WTC11 (cell line): ENCODE measurements at regions not wholly inside any gene's neighbourhood (a gene's known extent, or its start where the extent isn't known, plus 50 kb on each side); places are given as distances from the start of the nearest gene placed in this dataset.

Experiments used
- ATAC-seq: fragments of 200-7000 bp; cut with Tn5 transposase; 2 replicates; pipeline ENCODE4 v1.10.0; 2021; ENCODE audit warnings: mild to moderate bottlenecking, moderate library complexity
- CTCF ChIA-PET: fragments of 300-600 bp; sonication (Branson Sonifier 250); formaldehyde crosslinking; loops from one replicate; lab custom pipeline; 2021; ENCODE audit warnings: antibody characterized with exemption; lab: Charles Lee
- POLR2A ChIA-PET: fragments of 350-600 bp; sonication (Branson Sonifier 250); formaldehyde crosslinking; loops from one replicate; lab custom pipeline; 2021; ENCODE audit warnings: antibody characterized with exemption; lab: Charles Lee
- DNase-seq: peaks from one replicate; pipeline ENCODE4 v3.0.0; 2021; ENCODE audit warnings: low spot score
- H3K27ac Mint-ChIP-seq: 2 replicates; pipeline ENCODE4 v1.8.0; 2021; ENCODE audit warnings: mixed read lengths
- H3K27me3 Mint-ChIP-seq: 2 replicates; pipeline ENCODE4 v1.8.0; 2021; ENCODE audit warnings: low read depth, mild to moderate bottlenecking, moderate library complexity, mixed read lengths
- H3K36me3 Mint-ChIP-seq: 2 replicates; pipeline ENCODE4 v1.8.0; 2021; ENCODE audit warnings: mixed read lengths
- H3K4me1 Mint-ChIP-seq: 2 replicates; pipeline ENCODE4 v1.8.0; 2022; ENCODE audit warnings: mixed read lengths
- H3K4me3 Mint-ChIP-seq: 2 replicates; pipeline ENCODE4 v1.8.0; 2021; ENCODE audit warnings: mild to moderate bottlenecking, moderate library complexity, mixed read lengths
- H3K9me3 Mint-ChIP-seq: 2 replicates; pipeline ENCODE4 v1.8.0; 2021; ENCODE audit warnings: mixed read lengths
- ARID4B ChIP-seq: sonication (generic); formaldehyde crosslinking; IDR thresholded peaks from 2 replicates; pipeline ENCODE4 v1.8.0; 2023; ENCODE audit warnings: missing genetic modification reagents, mild to moderate bottlenecking, borderline replicate concordance
- CDX4 ChIP-seq: fragments of 250-450 bp; sonication (Bioruptor Pico); IDR thresholded peaks from 2 replicates; pipeline ENCODE4 v1.9.0; 2021; ENCODE audit warnings: moderate library complexity, mild to moderate bottlenecking, inconsistent platforms, borderline replicate concordance
- CREM ChIP-seq: sonication (generic); formaldehyde crosslinking; IDR thresholded peaks from 2 replicates; pipeline ENCODE4 v1.8.1; 2022; ENCODE audit warnings: mild to moderate bottlenecking, missing genetic modification reagents, moderate library complexity
- CTCF ChIP-seq: fragments of 200-600 bp; IDR thresholded peaks from 2 replicates; pipeline ENCODE4 v1.8.0; 2022; ENCODE audit warnings: antibody characterized with exemption
- FOXP1 ChIP-seq: sonication (generic); formaldehyde crosslinking; IDR thresholded peaks from 2 replicates; pipeline ENCODE4 v1.8.0; 2022; ENCODE audit warnings: missing genetic modification reagents, mild to moderate bottlenecking, moderate library complexity, borderline replicate concordance
- GRHL2 ChIP-seq: fragments of 250-450 bp; sonication (Bioruptor Pico); IDR thresholded peaks from 2 replicates; pipeline ENCODE4 v1.8.0; 2022; ENCODE audit warnings: mild to moderate bottlenecking, moderate library complexity; ENCODE audit not compliant: insufficient replicate concordance, severe bottlenecking
- HMGXB4 ChIP-seq: sonication (generic); formaldehyde crosslinking; IDR thresholded peaks from 2 replicates; pipeline ENCODE4 v1.8.1; 2023; ENCODE audit warnings: mild to moderate bottlenecking, moderate library complexity, missing genetic modification reagents
- MLX ChIP-seq: sonication (generic); formaldehyde crosslinking; IDR thresholded peaks from 2 replicates; pipeline ENCODE4 v1.8.1; 2023; ENCODE audit warnings: mild to moderate bottlenecking, missing genetic modification reagents, moderate library complexity
- MYBL2 ChIP-seq: sonication (generic); formaldehyde crosslinking; IDR thresholded peaks from 2 replicates; pipeline ENCODE4 v1.8.1; 2023; ENCODE audit warnings: mild to moderate bottlenecking, moderate library complexity, missing genetic modification reagents
- NR2C2 ChIP-seq: sonication (generic); formaldehyde crosslinking; IDR thresholded peaks from 2 replicates; pipeline ENCODE4 v1.8.0; 2022; ENCODE audit warnings: mild to moderate bottlenecking, missing genetic modification reagents
- PRRX2 ChIP-seq: fragments of 250-450 bp; sonication (Bioruptor Pico); IDR thresholded peaks from 2 replicates; pipeline ENCODE4 v1.8.0; 2021; ENCODE audit warnings: mild to moderate bottlenecking
- RELA ChIP-seq: sonication (generic); formaldehyde crosslinking; IDR thresholded peaks from 2 replicates; pipeline ENCODE4 v1.8.1; 2022; ENCODE audit warnings: missing genetic modification reagents, mild to moderate bottlenecking, borderline replicate concordance
- SP1 ChIP-seq: sonication (generic); formaldehyde crosslinking; conservative IDR thresholded peaks from 2 replicates; pipeline ENCODE4 v1.8.1; 2022; ENCODE audit warnings: missing genetic modification reagents
- ZBTB21 ChIP-seq: sonication (generic); formaldehyde crosslinking; IDR thresholded peaks from 2 replicates; pipeline ENCODE4 v1.8.1; 2023; ENCODE audit warnings: mild to moderate bottlenecking, missing genetic modification reagents, borderline replicate concordance
- ZMAT4 ChIP-seq: fragments of 250-450 bp; sonication (Bioruptor Pico); IDR thresholded peaks from 2 replicates; pipeline ENCODE4 v1.9.0; 2021; ENCODE audit warnings: mild to moderate bottlenecking
- ZNF396 ChIP-seq: fragments of 250-450 bp; sonication (Bioruptor Pico); IDR thresholded peaks from 2 replicates; pipeline ENCODE4 v1.8.0; 2021; ENCODE audit warnings: mild to moderate bottlenecking, moderate library complexity, borderline replicate concordance
- ZNF416 ChIP-seq: fragments of 250-450 bp; sonication (Bioruptor Pico); IDR thresholded peaks from 2 replicates; pipeline ENCODE4 v1.9.0; 2021; ENCODE audit warnings: mild to moderate bottlenecking, inconsistent platforms

- TF ChIP-seq CDX4: no peak
- no peak for TF ChIP-seq MLX
- TF ChIP-seq CREM: no peak
- TF ChIP-seq ZNF416 (CRISPR knock-in tag): no peak
Observed at GRCh38 chr7:69211336-69211735, 386.9 kb upstream of the AUTS2 start (continued).

GRCh38 chr7:69211739-69212138 is 386.5 kb upstream of the AUTS2 start:
- no peak overlapping the region for H3K4me3 Mint-ChIP-seq
- H3K27ac Mint-ChIP-seq: no peak overlapping the region
- H3K4me1 Mint-ChIP-seq: peaks cover 12% of the 10 kb centered on the region; the same call in 1 of the 2 replicates
- peak; percentile 46 for DNase-seq
- no peaks in the 10 kb centered on the region for H3K36me3 Mint-ChIP-seq
- H3K9me3 Mint-ChIP-seq: no peaks in the 10 kb centered on the region
- H3K27me3 Mint-ChIP-seq: peaks cover 56% of the 10 kb centered on the region
- CTCF ChIA-PET: interaction anchor here (0.6 to 1.6 kb wide), 14 partner anchors 11 to 1834 kb away, joined by 3 to 9 read pairs (median 4); no protein-coding TSS in a partner anchor
- ATAC-seq: peak; percentile 99
- TF ChIP-seq CTCF (peak; percentile 40; the same call in 1 of the 2 replicates), RELA (CRISPR knock-in tag) (no peak)
- TF ChIP-seq, all 79 proteins: peak for 1
- POLR2A ChIA-PET: interaction anchor here (1.0 kb wide), 1 partner anchor 11 kb away, joined by 3 read pairs; no protein-coding TSS in a partner anchor

- H3K36me3 Mint-ChIP-seq: no peaks in the 10 kb centered on the region
- CTCF ChIA-PET: interaction anchor here (0.5 kb wide), 1 partner anchor 635 kb away, joined by 3 read pairs; no protein-coding TSS in a partner anchor
- H3K4me1 Mint-ChIP-seq: 0 out of 2 replicates have a peak, but pooled peaks cover 6% of the 10 kb centered on the region
- H3K27ac Mint-ChIP-seq: no peak overlapping the region
- POLR2A ChIA-PET: no interaction called here
- no peaks in the 10 kb centered on the region for H3K9me3 Mint-ChIP-seq
- peaks cover 72% of the 10 kb centered on the region for H3K27me3 Mint-ChIP-seq
- DNase-seq (no peak), ATAC-seq (no peak)
- no peak overlapping the region for H3K4me3 Mint-ChIP-seq
- TF ChIP-seq SP1 (CRISPR knock-in tag) (no peak), FOXP1 (CRISPR knock-in tag) (no peak), PRRX2 (no peak), HMGXB4 (no peak), ARID4B (CRISPR knock-in tag) (no peak), MYBL2 (no peak), RELA (CRISPR knock-in tag) (no peak), GRHL2 (CRISPR knock-in tag) (no peak), NR2C2 (CRISPR knock-in tag) (no peak), CDX4 (no peak), ZBTB21 (CRISPR knock-in tag) (no peak), ZMAT4 (CRISPR knock-in tag) (no peak), ZNF396 (CRISPR knock-in tag) (no peak)
Observed at GRCh38 chr7:69213878-69214277, 384.4 kb upstream of the AUTS2 start.
